Sigmoid colon (tissue), 4 donors: ENCODE measurements at regions not wholly inside any gene's neighbourhood (a gene's known extent, or its start where the extent isn't known, plus 50 kb on each side); places are given as distances from the start of the nearest gene placed in this dataset.

Source experiments
- CTCF ChIP-seq, 4 experiments: fragments of 450-650 bp in 3 of 4; fragments of 200-600 bp in 1 of 4; IDR thresholded peaks; one replicate each; pipeline ENCODE4 v1.5.1; 2016 to 2019; ENCODE audit warnings: antibody characterized with exemption in 4 of 4, mild to moderate bottlenecking in 3 of 4, moderate library complexity in 2 of 4
- POLR2A ChIP-seq, 2 donors: fragments of 450-650 bp; IDR thresholded peaks; one replicate each; pipeline ENCODE4 v1.6.1; 2016; ENCODE audit warnings: antibody characterized with exemption in 2 of 2, mild to moderate bottlenecking in 2 of 2, moderate library complexity in 2 of 2
- POLR2AphosphoS5 ChIP-seq, 4 donors: sonication (generic); formaldehyde crosslinking; IDR thresholded peaks; one replicate each; pipeline ENCODE4 v1.6.1; 2017; ENCODE audit warnings: antibody characterized with exemption in 4 of 4

- TF ChIP-seq POLR2A (IDR thresholded peaks at IDR 0.05) (no peak), CTCF (IDR thresholded peaks at IDR 0.05) (no peak), POLR2AphosphoS5 (IDR thresholded peaks at IDR 0.05) (no peak)
Measured at GRCh38 chr10:131403936-131404335, 92.4 kb upstream of the TCERG1L start.
